ENCODE measurements at regions not wholly inside any gene's neighbourhood (a gene's known extent, or its start where the extent isn't known, plus 50 kb on each side); places are given as distances from the start of the nearest gene placed in this dataset.
"Not testable (repeated sequence)": the region's sequence is repeated elsewhere in the genome, so short reads cannot be mapped to it uniquely, and the experiment has no call there.

DNA sequence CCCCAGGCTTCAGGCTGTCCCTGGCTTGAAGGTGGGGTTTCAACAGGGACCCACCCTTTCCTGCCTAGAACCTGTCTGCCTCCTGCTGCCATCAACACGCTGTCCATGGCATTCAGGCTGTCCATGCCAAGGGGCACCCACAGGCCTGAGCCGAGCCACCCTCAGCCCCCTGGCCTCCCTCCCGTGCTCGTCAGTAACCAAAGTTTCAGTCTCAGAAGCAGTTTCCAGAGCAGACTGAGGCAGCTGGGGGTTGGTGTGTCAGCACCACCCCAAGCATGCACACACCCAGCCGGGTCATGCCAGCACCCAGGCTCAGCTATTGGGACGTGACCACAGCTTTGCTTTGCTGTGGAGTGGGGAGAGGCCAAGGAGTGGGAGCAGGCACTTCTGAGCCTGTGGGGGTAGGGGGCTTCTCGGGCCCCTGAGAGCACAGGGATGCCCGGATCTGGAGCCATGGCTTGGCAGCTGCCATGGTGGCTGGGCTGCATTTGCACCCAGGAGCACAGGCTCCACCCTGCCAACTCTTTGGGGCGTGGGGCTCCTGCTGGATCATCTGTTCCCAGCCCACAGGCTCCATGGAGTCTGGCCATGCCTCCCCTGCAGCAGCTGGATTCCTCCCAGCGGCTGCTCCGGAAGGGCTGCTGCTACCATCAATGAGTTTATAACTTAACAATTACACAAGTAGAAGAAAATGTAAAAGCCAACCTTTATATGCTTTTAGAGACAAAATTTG, 314.5 kb upstream of the SEMA3C start:
- intact Hi-C loops (cut with micrococcal nuclease), result no loop called here
- H3K4me3 ChIP-seq (ENCODE audit: low read length in 2 of 2), result no peak overlapping the region
- H3K27ac ChIP-seq (ENCODE audit: low read depth, low read length), result no peak overlapping the region
- Mint-ChIP-seq H3K27ac (no peak overlapping the region), H3K4me1 (no peaks in the 10 kb centered on the region), H3K4me3 (no peak overlapping the region), H3K9me3 (peaks cover 0 to 11% (median 6%) of the 10 kb centered on the region in 8 donors), H3K27me3 (no peaks in the 10 kb centered on the region), H3K36me3 (no peaks in the 10 kb centered on the region)
- ChIA-PET CTCF (ENCODE audit: partially characterized antibody) (no interaction called here), POLR2A (ENCODE audit: partially characterized antibody) (no interaction called here)
- H3K36me3 ChIP-seq (ENCODE audit: insufficient read depth, low read length), result no peaks in the 10 kb centered on the region
- no peak for DNase-seq
- H3K27me3 ChIP-seq (ENCODE audit: insufficient read depth, low read length), result no peaks in the 10 kb centered on the region
- H3K9me3 ChIP-seq (ENCODE audit: control insufficient read depth in 1 of 2, low read length in 2 of 2), result no peaks in the 10 kb centered on the region
- H3K4me1 ChIP-seq (ENCODE audit: insufficient read depth, low read length), result no peaks in the 10 kb centered on the region

GRCh38 chr7:81232084-81232799, 313.4 kb upstream of the SEMA3C start:
- Mint-ChIP-seq H3K9me3 (peaks cover 0 to 9% (median 6%) of the 10 kb centered on the region in 8 donors), H3K27ac (no peak overlapping the region), H3K36me3 (no peaks in the 10 kb centered on the region), H3K27me3 (no peaks in the 10 kb centered on the region), H3K4me3 (no peak overlapping the region), H3K4me1 (no peaks in the 10 kb centered on the region)
- H3K9me3 ChIP-seq (ENCODE audit: control insufficient read depth in 1 of 2, low read length in 2 of 2), result no peaks in the 10 kb centered on the region
- no peak for DNase-seq
- H3K36me3 ChIP-seq (ENCODE audit: insufficient read depth, low read length), result no peaks in the 10 kb centered on the region
- no peak overlapping the region for H3K4me3 ChIP-seq (ENCODE audit: low read length in 2 of 2)
- H3K27me3 ChIP-seq (ENCODE audit: insufficient read depth, low read length), result no peaks in the 10 kb centered on the region
- no peak overlapping the region for H3K27ac ChIP-seq (ENCODE audit: low read depth, low read length)
- CTCF ChIA-PET (ENCODE audit: partially characterized antibody), result no interaction called here
- POLR2A ChIA-PET (ENCODE audit: partially characterized antibody), result no interaction called here
- H3K4me1 ChIP-seq (ENCODE audit: insufficient read depth, low read length), result no peaks in the 10 kb centered on the region
- intact Hi-C loops (cut with micrococcal nuclease), result no loop called here

GRCh38 chr7:81231301-81231838, 312.5 kb upstream of the SEMA3C start:
- DNase-seq, result no peak
- peaks cover 0 to 9% (median 6%) of the 10 kb centered on the region in 8 donors for H3K9me3 Mint-ChIP-seq
- no peak overlapping the region for H3K27ac Mint-ChIP-seq
- intact Hi-C loops (cut with micrococcal nuclease), result no loop called here
- H3K9me3 ChIP-seq (ENCODE audit: control insufficient read depth in 1 of 2, low read length in 2 of 2), result no peaks in the 10 kb centered on the region
- H3K4me3 ChIP-seq (ENCODE audit: low read length in 2 of 2), result no peak overlapping the region
- H3K36me3 ChIP-seq (ENCODE audit: insufficient read depth, low read length), result no peaks in the 10 kb centered on the region
- ChIA-PET CTCF (ENCODE audit: partially characterized antibody) (no interaction called here), POLR2A (ENCODE audit: partially characterized antibody) (no interaction called here)
- no peak overlapping the region for H3K27ac ChIP-seq (ENCODE audit: low read depth, low read length)
- H3K27me3 ChIP-seq (ENCODE audit: insufficient read depth, low read length), result no peaks in the 10 kb centered on the region
- no peaks in the 10 kb centered on the region for H3K27me3 Mint-ChIP-seq
- H3K4me1 ChIP-seq (ENCODE audit: insufficient read depth, low read length), result no peaks in the 10 kb centered on the region
- H3K4me3 Mint-ChIP-seq, result no peak overlapping the region
- no peaks in the 10 kb centered on the region for H3K4me1 Mint-ChIP-seq
- no peaks in the 10 kb centered on the region for H3K36me3 Mint-ChIP-seq

DNA sequence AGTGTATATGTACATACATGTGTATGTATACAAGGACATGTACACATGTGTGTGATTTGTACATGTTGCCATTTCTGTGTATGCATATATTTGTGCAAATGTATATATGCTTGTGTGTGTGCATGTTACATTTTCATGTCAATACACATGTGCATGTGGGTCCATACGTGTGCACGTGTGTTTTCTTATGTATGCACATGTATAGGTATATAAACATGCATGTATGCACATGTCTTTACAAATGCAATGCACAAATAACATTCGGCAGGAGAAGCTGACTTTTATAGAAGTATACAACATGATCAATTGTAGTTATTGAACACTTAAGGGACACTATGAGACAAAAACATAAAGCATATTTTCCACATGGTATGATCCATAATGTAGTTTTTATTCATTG, 307.4 kb upstream of the SEMA3C start:
- Mint-ChIP-seq H3K4me3 (no peak overlapping the region), H3K36me3 (no peaks in the 10 kb centered on the region), H3K27ac (no peak overlapping the region), H3K9me3 (peaks cover 5 to 28% (median 13%) of the 10 kb centered on the region in 8 donors), H3K4me1 (no peaks in the 10 kb centered on the region), H3K27me3 (no peaks in the 10 kb centered on the region)
- H3K36me3 ChIP-seq (ENCODE audit: insufficient read depth, low read length), result no peaks in the 10 kb centered on the region
- H3K4me1 ChIP-seq (ENCODE audit: insufficient read depth, low read length), result no peaks in the 10 kb centered on the region
- no peaks in the 10 kb centered on the region for H3K27me3 ChIP-seq (ENCODE audit: insufficient read depth, low read length)
- H3K9me3 ChIP-seq (ENCODE audit: control insufficient read depth in 1 of 2, low read length in 2 of 2), result no peaks in the 10 kb centered on the region
- no peak overlapping the region for H3K4me3 ChIP-seq (ENCODE audit: low read length in 2 of 2)
- POLR2A ChIA-PET (ENCODE audit: partially characterized antibody), result no interaction called here
- H3K27ac ChIP-seq (ENCODE audit: low read depth, low read length), result no peak overlapping the region
- CTCF ChIA-PET (ENCODE audit: partially characterized antibody), result no interaction called here
- intact Hi-C loops (cut with micrococcal nuclease), result no loop called here
- DNase-seq, result no peak

GRCh38 chr7:81222692-81223091, 303.8 kb upstream of the SEMA3C start:
- H3K4me1 Mint-ChIP-seq; H3K27ac ChIP-seq (ENCODE audit: low read depth, low read length); POLR2A ChIA-PET (ENCODE audit: partially characterized antibody); CTCF ChIA-PET (ENCODE audit: partially characterized antibody); DNase-seq; H3K27me3 Mint-ChIP-seq; intact Hi-C loops (cut with micrococcal nuclease); H3K36me3 ChIP-seq (ENCODE audit: insufficient read depth, low read length); H3K27me3 ChIP-seq (ENCODE audit: insufficient read depth, low read length); H3K4me3 ChIP-seq (ENCODE audit: low read length in 2 of 2); H3K27ac Mint-ChIP-seq; H3K4me3 Mint-ChIP-seq; H3K9me3 ChIP-seq (ENCODE audit: control insufficient read depth in 1 of 2, low read length in 2 of 2); H3K36me3 Mint-ChIP-seq; H3K4me1 ChIP-seq (ENCODE audit: insufficient read depth, low read length): not testable (repeated sequence)
- H3K9me3 Mint-ChIP-seq, result peaks cover 5 to 22% (median 12%) of the 10 kb centered on the region in 8 donors

- intact Hi-C loops (cut with micrococcal nuclease), result no loop called here
- no peaks in the 10 kb centered on the region for H3K4me1 Mint-ChIP-seq
- no peak overlapping the region for H3K27ac Mint-ChIP-seq
- H3K36me3 Mint-ChIP-seq, result no peaks in the 10 kb centered on the region
- POLR2A ChIA-PET (ENCODE audit: partially characterized antibody), result no interaction called here
- DNase-seq, result no peak
- H3K27ac ChIP-seq (ENCODE audit: low read depth, low read length), result no peak overlapping the region
- no peaks in the 10 kb centered on the region for H3K36me3 ChIP-seq (ENCODE audit: insufficient read depth, low read length)
- H3K4me3 ChIP-seq (ENCODE audit: low read length in 2 of 2), result no peak overlapping the region
- CTCF ChIA-PET (ENCODE audit: partially characterized antibody), result no interaction called here
- no peaks in the 10 kb centered on the region for H3K27me3 ChIP-seq (ENCODE audit: insufficient read depth, low read length)
- no peaks in the 10 kb centered on the region for H3K27me3 Mint-ChIP-seq
- H3K9me3 ChIP-seq (ENCODE audit: control insufficient read depth in 1 of 2, low read length in 2 of 2), result no peaks in the 10 kb centered on the region
- H3K4me3 Mint-ChIP-seq, result no peak overlapping the region
- peaks cover 4 to 22% (median 12%) of the 10 kb centered on the region in 8 donors for H3K9me3 Mint-ChIP-seq
- H3K4me1 ChIP-seq (ENCODE audit: insufficient read depth, low read length), result no peaks in the 10 kb centered on the region
These were observed 302.8 kb upstream of the SEMA3C start for GRCh38 chr7:81221527-81222217.

GRCh38 chr7:81218480-81219106, 299.7 kb upstream of the SEMA3C start:
- intact Hi-C loops (cut with micrococcal nuclease), result no loop called here
- Mint-ChIP-seq H3K36me3 (no peaks in the 10 kb centered on the region), H3K4me1 (no peaks in the 10 kb centered on the region), H3K27ac (no peak overlapping the region), H3K27me3 (no peaks in the 10 kb centered on the region), H3K9me3 (peaks cover 2 to 13% (median 6%) of the 10 kb centered on the region in 8 donors), H3K4me3 (no peak overlapping the region)
- Histone ChIP-seq H3K4me1 (ENCODE audit: insufficient read depth, low read length) (no peaks in the 10 kb centered on the region), H3K4me3 (ENCODE audit: low read length in 2 of 2) (no peak overlapping the region), H3K9me3 (ENCODE audit: control insufficient read depth in 1 of 2, low read length in 2 of 2) (no peaks in the 10 kb centered on the region), H3K36me3 (ENCODE audit: insufficient read depth, low read length) (no peaks in the 10 kb centered on the region), H3K27me3 (ENCODE audit: insufficient read depth, low read length) (no peaks in the 10 kb centered on the region), H3K27ac (ENCODE audit: low read depth, low read length) (no peak overlapping the region)
- ChIA-PET POLR2A (ENCODE audit: partially characterized antibody) (no interaction called here), CTCF (ENCODE audit: partially characterized antibody) (no interaction called here)
- DNase-seq, result no peak

All from CD4-positive, alpha-beta memory T cell (primary cell).